ENCODE measurements at regions not wholly inside any gene's neighbourhood (a gene's known extent, or its start where the extent isn't known, plus 50 kb on each side); places are given as distances from the start of the nearest gene placed in this dataset.

- no peaks in the 10 kb centered on the region for H3K27me3 ChIP-seq (ENCODE audit: control insufficient read depth, insufficient read depth, low read length)
- DNase-seq (ENCODE audit: low read depth) = no peak
- TF ChIP-seq CTCF (IDR thresholded peaks at IDR 0.05; ENCODE audit: insufficient read depth, low read depth, low read length) = no peak
- no peaks in the 10 kb centered on the region for H3K36me3 ChIP-seq (ENCODE audit: control insufficient read depth, insufficient read depth, low read length)
- ChIA-PET POLR2A (no interaction called here), CTCF (no interaction called here)
- no peak overlapping the region for H3K4me3 ChIP-seq (ENCODE audit: low read depth, low read length)
Measured at GRCh38 chr1:232292818-232293217, 337.1 kb downstream of the SIPA1L2 start.

- Histone ChIP-seq H3K4me3 (ENCODE audit: low read depth, low read length) (no peak overlapping the region), H3K27me3 (ENCODE audit: control insufficient read depth, insufficient read depth, low read length) (no peaks in the 10 kb centered on the region), H3K36me3 (ENCODE audit: control insufficient read depth, insufficient read depth, low read length) (no peaks in the 10 kb centered on the region)
- DNase-seq (ENCODE audit: low read depth) = no peak
- ChIA-PET POLR2A (no interaction called here), CTCF (no interaction called here)
- no peak for TF ChIP-seq CTCF (IDR thresholded peaks at IDR 0.05; ENCODE audit: insufficient read depth, low read depth, low read length)
Measured at GRCh38 chr1:232292239-232292638, 337.7 kb downstream of the SIPA1L2 start.

DNA sequence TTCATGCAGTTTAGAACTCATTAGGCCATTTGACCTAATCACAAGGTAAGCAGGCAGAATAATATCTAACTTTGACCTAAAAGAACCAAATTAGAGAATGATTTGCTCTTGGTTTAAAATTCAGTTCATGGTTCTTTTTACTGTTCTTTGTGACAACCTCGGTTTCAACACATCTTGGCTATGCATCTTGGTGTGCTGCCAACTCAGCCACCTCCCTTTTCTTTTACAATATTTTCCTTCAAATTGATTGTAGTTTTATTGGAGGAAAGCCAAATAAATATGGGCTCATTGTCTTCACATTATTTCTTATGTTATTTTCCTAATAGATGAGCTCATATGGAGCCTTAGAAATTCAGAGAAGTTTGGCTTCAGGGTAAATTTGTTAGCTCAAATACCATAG lies 338.3 kb downstream of the SIPA1L2 start:
- CTCF ChIA-PET = interaction anchor here (0.9 kb wide), 1 partner anchor 17 kb away, joined by 3 read pairs; no protein-coding TSS in a partner anchor
- H3K27me3 ChIP-seq (ENCODE audit: control insufficient read depth, insufficient read depth, low read length) = no peaks in the 10 kb centered on the region
- H3K4me3 ChIP-seq (ENCODE audit: low read depth, low read length) = no peak overlapping the region
- POLR2A ChIA-PET = no interaction called here
- DNase-seq (ENCODE audit: low read depth) = no peak
- no peak for TF ChIP-seq CTCF (IDR thresholded peaks at IDR 0.05; ENCODE audit: insufficient read depth, low read depth, low read length)
- H3K36me3 ChIP-seq (ENCODE audit: control insufficient read depth, insufficient read depth, low read length) = no peaks in the 10 kb centered on the region

DNA sequence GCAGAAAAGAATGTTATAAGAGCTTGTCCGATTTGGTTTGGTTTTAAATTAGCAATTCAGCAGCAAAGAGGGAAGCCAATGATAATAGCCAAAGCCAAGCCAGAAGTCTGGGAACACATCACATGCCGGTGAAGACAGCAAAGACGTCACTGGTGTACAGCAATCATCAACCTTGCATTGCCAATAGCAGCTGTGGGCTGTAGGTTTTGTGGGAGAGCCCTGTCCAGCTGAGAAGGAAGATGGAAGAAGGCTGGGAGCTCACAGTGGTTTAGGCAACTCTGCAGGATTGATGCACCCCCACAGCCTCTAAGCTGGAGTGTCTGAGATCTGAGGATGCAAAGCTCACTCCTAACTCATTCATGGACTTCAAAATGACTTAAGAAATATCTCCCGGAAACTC lies 338.7 kb downstream of the SIPA1L2 start:
- ChIA-PET POLR2A (no interaction called here), CTCF (interaction anchor here (0.9 kb wide), 1 partner anchor 17 kb away, joined by 3 read pairs; no protein-coding TSS in a partner anchor)
- no peaks in the 10 kb centered on the region for H3K27me3 ChIP-seq (ENCODE audit: control insufficient read depth, insufficient read depth, low read length)
- no peak for DNase-seq (ENCODE audit: low read depth)
- H3K4me3 ChIP-seq (ENCODE audit: low read depth, low read length) = no peak overlapping the region
- no peak for TF ChIP-seq CTCF (IDR thresholded peaks at IDR 0.05; ENCODE audit: insufficient read depth, low read depth, low read length)
- no peaks in the 10 kb centered on the region for H3K36me3 ChIP-seq (ENCODE audit: control insufficient read depth, insufficient read depth, low read length)

DNA sequence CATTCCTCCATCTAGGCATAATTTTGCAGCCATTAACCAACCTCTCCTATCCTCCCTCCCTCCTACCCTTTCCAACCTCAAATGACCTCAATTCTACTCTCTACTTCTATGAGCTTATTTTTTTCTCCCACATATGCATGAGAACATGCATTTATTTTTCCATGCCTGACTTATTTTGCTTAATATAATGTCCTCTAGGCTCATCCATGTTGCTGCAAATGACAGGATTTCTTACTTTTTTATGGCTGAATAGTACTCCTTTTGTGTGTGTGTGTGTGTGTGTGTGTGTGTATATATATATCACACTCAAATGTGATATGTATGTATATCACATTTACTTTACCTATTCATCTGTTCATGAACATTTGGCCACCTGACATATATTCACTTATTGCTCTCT lies 339.4 kb downstream of the SIPA1L2 start:
- POLR2A ChIA-PET = no interaction called here
- H3K4me3 ChIP-seq (ENCODE audit: low read depth, low read length) = no peak overlapping the region
- no peaks in the 10 kb centered on the region for H3K36me3 ChIP-seq (ENCODE audit: control insufficient read depth, insufficient read depth, low read length)
- no peaks in the 10 kb centered on the region for H3K27me3 ChIP-seq (ENCODE audit: control insufficient read depth, insufficient read depth, low read length)
- no peak for TF ChIP-seq CTCF (IDR thresholded peaks at IDR 0.05; ENCODE audit: insufficient read depth, low read depth, low read length)
- CTCF ChIA-PET = interaction anchor here (0.9 kb wide), 1 partner anchor 18 kb away, joined by 3 read pairs; no protein-coding TSS in a partner anchor
- no peak for DNase-seq (ENCODE audit: low read depth)
